ENCODE measurements at regions not wholly inside any gene's neighbourhood (a gene's known extent, or its start where the extent isn't known, plus 50 kb on each side); places are given as distances from the start of the nearest gene placed in this dataset.

GRCh38 chr6:25112322-25112773 is 166.8 kb upstream of the CARMIL1 start:
- H3K36me3 ChIP-seq (ENCODE audit: control insufficient read depth, insufficient read depth, low read length): no peaks in the 10 kb centered on the region
- H3K27ac ChIP-seq: no peak overlapping the region
- no peak overlapping the region for H2AFZ ChIP-seq
- TF ChIP-seq, protein P1, sequence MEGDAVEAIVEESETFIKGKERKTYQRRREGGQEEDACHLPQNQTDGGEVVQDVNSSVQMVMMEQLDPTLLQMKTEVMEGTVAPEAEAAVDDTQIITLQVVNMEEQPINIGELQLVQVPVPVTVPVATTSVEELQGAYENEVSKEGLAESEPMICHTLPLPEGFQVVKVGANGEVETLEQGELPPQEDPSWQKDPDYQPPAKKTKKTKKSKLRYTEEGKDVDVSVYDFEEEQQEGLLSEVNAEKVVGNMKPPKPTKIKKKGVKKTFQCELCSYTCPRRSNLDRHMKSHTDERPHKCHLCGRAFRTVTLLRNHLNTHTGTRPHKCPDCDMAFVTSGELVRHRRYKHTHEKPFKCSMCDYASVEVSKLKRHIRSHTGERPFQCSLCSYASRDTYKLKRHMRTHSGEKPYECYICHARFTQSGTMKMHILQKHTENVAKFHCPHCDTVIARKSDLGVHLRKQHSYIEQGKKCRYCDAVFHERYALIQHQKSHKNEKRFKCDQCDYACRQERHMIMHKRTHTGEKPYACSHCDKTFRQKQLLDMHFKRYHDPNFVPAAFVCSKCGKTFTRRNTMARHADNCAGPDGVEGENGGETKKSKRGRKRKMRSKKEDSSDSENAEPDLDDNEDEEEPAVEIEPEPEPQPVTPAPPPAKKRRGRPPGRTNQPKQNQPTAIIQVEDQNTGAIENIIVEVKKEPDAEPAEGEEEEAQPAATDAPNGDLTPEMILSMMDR (IDR thresholded peaks at IDR 0.05): no peak
- H3K79me2 ChIP-seq: no peaks in the 10 kb centered on the region
- no peaks in the 10 kb centered on the region for H3K9me3 ChIP-seq (ENCODE audit: control insufficient read depth, low read length)
- no peak overlapping the region for H3K4me2 ChIP-seq (ENCODE audit: low read length)
- no peak overlapping the region for H3K9ac ChIP-seq
- H3K4me3 ChIP-seq (ENCODE audit: low read depth, low read length): no peak overlapping the region
- no peaks in the 10 kb centered on the region for H3K4me1 ChIP-seq
- H3K27me3 ChIP-seq (ENCODE audit: control insufficient read depth, insufficient read depth, low read length): no peaks in the 10 kb centered on the region

DNA sequence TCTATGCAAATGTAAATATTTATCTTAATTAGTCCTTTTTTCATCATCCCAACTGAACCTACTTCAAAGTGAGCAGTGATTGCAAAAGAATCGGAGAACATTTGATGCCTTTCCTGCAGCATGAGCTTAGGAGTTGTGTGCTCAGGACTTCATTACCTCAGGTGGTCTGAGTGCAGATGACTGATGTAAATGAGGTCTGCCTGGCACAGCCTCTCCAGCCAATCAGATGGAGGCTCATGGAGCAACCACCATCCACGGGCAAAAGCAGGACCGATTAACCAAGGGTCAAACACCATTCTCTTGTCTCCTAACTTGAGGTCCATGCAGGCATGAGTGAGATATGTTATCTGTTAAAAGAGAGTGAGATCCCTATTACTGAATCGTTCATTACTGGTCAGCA is 165.7 kb upstream of the CARMIL1 start:
- Histone ChIP-seq H2AFZ (no peak overlapping the region), H3K4me1 (no peaks in the 10 kb centered on the region), H3K9me3 (ENCODE audit: control insufficient read depth, low read length) (no peaks in the 10 kb centered on the region), H3K27ac (no peak overlapping the region), H3K4me3 (ENCODE audit: low read depth, low read length) (no peak overlapping the region), H3K9ac (no peak overlapping the region), H3K27me3 (ENCODE audit: control insufficient read depth, insufficient read depth, low read length) (no peaks in the 10 kb centered on the region), H3K4me2 (ENCODE audit: low read length) (no peak overlapping the region), H3K79me2 (no peaks in the 10 kb centered on the region), H3K36me3 (ENCODE audit: control insufficient read depth, insufficient read depth, low read length) (no peaks in the 10 kb centered on the region)
- TF ChIP-seq, protein P1 (IDR thresholded peaks at IDR 0.05): no peak

GRCh38 chr6:25118038-25118437 is 161.1 kb upstream of the CARMIL1 start:
- Histone ChIP-seq H3K4me2 (ENCODE audit: low read length) (no peak overlapping the region), H3K36me3 (ENCODE audit: control insufficient read depth, insufficient read depth, low read length) (no peaks in the 10 kb centered on the region), H3K79me2 (no peaks in the 10 kb centered on the region), H3K27ac (no peak overlapping the region), H3K27me3 (ENCODE audit: control insufficient read depth, insufficient read depth, low read length) (no peaks in the 10 kb centered on the region), H2AFZ (no peak overlapping the region), H3K9ac (no peak overlapping the region), H3K9me3 (ENCODE audit: control insufficient read depth, low read length) (no peaks in the 10 kb centered on the region), H3K4me3 (ENCODE audit: low read depth, low read length) (no peak overlapping the region), H3K4me1 (peaks cover 2% of the 10 kb centered on the region)
- TF ChIP-seq, protein P1 (IDR thresholded peaks at IDR 0.05): no peak

DNA sequence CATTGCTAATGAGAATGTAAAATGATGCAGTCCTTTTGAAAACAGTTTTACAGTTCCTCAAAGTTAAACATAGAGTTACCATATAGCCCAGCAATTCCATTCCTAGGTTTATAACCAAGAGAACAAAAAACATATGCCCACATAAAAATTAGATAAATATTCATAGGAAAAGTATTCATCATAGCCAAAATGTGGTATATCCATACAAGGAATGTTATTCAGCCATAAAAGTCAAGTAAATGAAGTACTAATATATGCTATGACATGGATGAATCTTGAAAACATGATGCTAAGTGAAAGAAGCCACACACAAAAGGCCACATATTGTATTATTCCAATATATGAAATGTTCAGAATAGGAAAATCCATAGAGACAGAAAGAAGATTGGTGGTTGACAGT is 158.0 kb upstream of the CARMIL1 start:
- H3K27ac ChIP-seq: peak overlapping the region; percentile 63
- H3K4me3 ChIP-seq (ENCODE audit: low read depth, low read length): no peak overlapping the region
- no peaks in the 10 kb centered on the region for H3K9me3 ChIP-seq (ENCODE audit: control insufficient read depth, low read length)
- H3K4me1 ChIP-seq: peaks cover 2% of the 10 kb centered on the region
- H3K36me3 ChIP-seq (ENCODE audit: control insufficient read depth, insufficient read depth, low read length): no peaks in the 10 kb centered on the region
- no peaks in the 10 kb centered on the region for H3K27me3 ChIP-seq (ENCODE audit: control insufficient read depth, insufficient read depth, low read length)
- H3K79me2 ChIP-seq: no peaks in the 10 kb centered on the region
- H3K9ac ChIP-seq: no peak overlapping the region
- no peak overlapping the region for H2AFZ ChIP-seq
- TF ChIP-seq, protein P1 (IDR thresholded peaks at IDR 0.05): no peak
- H3K4me2 ChIP-seq (ENCODE audit: low read length): no peak overlapping the region

DNA sequence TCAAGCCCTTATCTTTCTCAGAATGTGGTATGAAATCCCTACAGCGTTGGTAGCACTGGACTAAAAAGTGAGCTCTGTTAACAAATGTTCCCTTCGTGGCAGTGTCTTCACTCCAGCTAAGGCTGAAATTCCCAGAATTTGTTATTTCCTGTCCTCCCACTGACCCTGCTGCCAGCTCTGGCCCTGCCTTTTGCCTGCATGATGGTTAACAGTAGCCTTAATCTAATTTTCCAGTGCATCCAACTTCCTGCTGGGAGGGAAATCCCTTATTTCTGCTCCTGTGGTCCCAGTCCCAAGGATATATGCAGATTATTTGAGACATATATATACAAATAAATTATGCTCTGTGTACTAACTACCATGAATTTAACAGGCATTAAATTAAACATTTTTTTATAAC is 157.2 kb upstream of the CARMIL1 start:
- H3K9ac ChIP-seq: no peak overlapping the region
- no peaks in the 10 kb centered on the region for H3K79me2 ChIP-seq
- TF ChIP-seq, protein P1 (IDR thresholded peaks at IDR 0.05): no peak
- H3K36me3 ChIP-seq (ENCODE audit: control insufficient read depth, insufficient read depth, low read length): no peaks in the 10 kb centered on the region
- H3K9me3 ChIP-seq (ENCODE audit: control insufficient read depth, low read length): no peaks in the 10 kb centered on the region
- H3K27me3 ChIP-seq (ENCODE audit: control insufficient read depth, insufficient read depth, low read length): no peaks in the 10 kb centered on the region
- no peak overlapping the region for H3K4me2 ChIP-seq (ENCODE audit: low read length)
- H3K4me3 ChIP-seq (ENCODE audit: low read depth, low read length): no peak overlapping the region
- peaks cover 2% of the 10 kb centered on the region for H3K4me1 ChIP-seq
- no peak overlapping the region for H3K27ac ChIP-seq
- no peak overlapping the region for H2AFZ ChIP-seq
